NCI-H1436 treated with DMSO at 0.1 percent for 48 hours (cell line): ENCODE measurements at regions not wholly inside any gene's neighbourhood (a gene's known extent, or its start where the extent isn't known, plus 50 kb on each side); places are given as distances from the start of the nearest gene placed in this dataset.
A peak's percentile ranks its signal among the peaks of the same experiment; 100 is the strongest.

ENCODE experiments used
- DNase-seq: peaks from one replicate; lab custom pipeline; 2025; lab: John Stamatoyannopoulos, UW

GRCh38 chr12:58190618-58191017, 249.3 kb downstream of the ATP23 start:
- no peak for DNase-seq

GRCh38 chr12:58196971-58197370, 255.6 kb downstream of the ATP23 start:
- no peak for DNase-seq

GRCh38 chr12:58202933-58203718, 261.8 kb downstream of the ATP23 start:
- peak; percentile 61 for DNase-seq

GRCh38 chr12:58204071-58204470, 262.7 kb downstream of the ATP23 start:
- no peak for DNase-seq

- DNase-seq = no peak
These were observed 265.5 kb downstream of the ATP23 start for GRCh38 chr12:58206876-58207275.

GRCh38 chr12:58211211-58211610, 269.8 kb downstream of the ATP23 start:
- no peak for DNase-seq

GRCh38 chr12:58217130-58217529, 275.8 kb downstream of the ATP23 start:
- no peak for DNase-seq

GRCh38 chr12:58224536-58225105, 283.3 kb downstream of the ATP23 start:
- no peak for DNase-seq

GRCh38 chr12:58225203-58225877, 284.0 kb downstream of the ATP23 start:
- no peak for DNase-seq

- DNase-seq = no peak
These were observed 292.5 kb downstream of the ATP23 start for GRCh38 chr12:58233886-58234285.

GRCh38 chr12:58238411-58238810, 297.0 kb downstream of the ATP23 start:
- no peak for DNase-seq

GRCh38 chr12:58241099-58241498, 299.7 kb downstream of the ATP23 start:
- no peak for DNase-seq

- no peak for DNase-seq
These were observed 301.6 kb downstream of the ATP23 start for GRCh38 chr12:58242796-58243630.

GRCh38 chr12:58247633-58248032, 306.3 kb downstream of the ATP23 start:
- DNase-seq = no peak

- DNase-seq = no peak
These were observed 307.2 kb downstream of the ATP23 start for GRCh38 chr12:58248599-58248998.

GRCh38 chr12:58249610-58250009, 308.2 kb downstream of the ATP23 start:
- DNase-seq = no peak

GRCh38 chr12:58250077-58250476, 308.7 kb downstream of the ATP23 start:
- DNase-seq = no peak

GRCh38 chr12:58252914-58253313, 311.5 kb downstream of the ATP23 start:
- no peak for DNase-seq

- no peak for DNase-seq
These were observed 312.3 kb downstream of the ATP23 start for GRCh38 chr12:58253663-58254062.

- no peak for DNase-seq
These were observed 313.2 kb downstream of the ATP23 start for GRCh38 chr12:58254463-58255100.

GRCh38 chr12:58262796-58263195, 321.4 kb downstream of the ATP23 start:
- DNase-seq = no peak

- no peak for DNase-seq
These were observed 322.4 kb downstream of the ATP23 start for GRCh38 chr12:58263816-58264215.
